Astrocyte (in vitro differentiated cells and primary cell): ENCODE measurements at regions not wholly inside any gene's neighbourhood (a gene's known extent, or its start where the extent isn't known, plus 50 kb on each side); places are given as distances from the start of the nearest gene placed in this dataset.

Experiments used
- DNase-seq: peaks from one replicate; pipeline ENCODE4 v3.0.0-alpha.2; 2010; ENCODE audit warnings: low read depth
- FAIRE-seq: peaks from 2 replicates; lab custom pipeline; 2011; peaks lifted over from hg19 to GRCh38; lab: Jason Lieb, UNC
- H2AFZ ChIP-seq: 2 replicates; pipeline ENCODE4 v1.6.0; 2012; ENCODE audit warnings: low read depth, low read length, inconsistent platforms
- H3K27ac ChIP-seq: 2 replicates; pipeline ENCODE4 v1.5.1; 2011; ENCODE audit warnings: low read depth, low read length, inconsistent platforms
- H3K27me3 ChIP-seq: 2 replicates; pipeline ENCODE4 v1.6.0; 2011; ENCODE audit warnings: low read length, inconsistent platforms; ENCODE audit not compliant: insufficient read depth
- H3K36me3 ChIP-seq: 2 replicates; pipeline ENCODE4 v1.5.1; 2011; ENCODE audit warnings: low read length, inconsistent platforms; ENCODE audit not compliant: insufficient read depth
- H3K4me1 ChIP-seq: 2 replicates; pipeline ENCODE4 v1.5.1; 2011; ENCODE audit warnings: low read length, inconsistent platforms; ENCODE audit not compliant: insufficient read depth
- H3K4me2 ChIP-seq: 2 replicates; pipeline ENCODE4 v1.6.0; 2012; ENCODE audit warnings: low read length, inconsistent platforms
- H3K4me3 ChIP-seq: 2 replicates; pipeline ENCODE4 v1.5.1; 2011; ENCODE audit warnings: low read depth, mild to moderate bottlenecking, low read length, inconsistent platforms; ENCODE audit not compliant: insufficient read depth
- H3K79me2 ChIP-seq: 2 replicates; pipeline ENCODE4 v1.6.0; 2012; ENCODE audit warnings: mild to moderate bottlenecking, low read length, inconsistent platforms; ENCODE audit not compliant: insufficient read depth
- H3K9ac ChIP-seq: 2 replicates; pipeline ENCODE4 v1.6.0; 2012; ENCODE audit warnings: mild to moderate bottlenecking, low read length, inconsistent platforms
- H3K9me3 ChIP-seq: 2 replicates; pipeline ENCODE4 v1.5.1; 2012; ENCODE audit warnings: low read depth, mild to moderate bottlenecking, low read length, inconsistent platforms; ENCODE audit not compliant: insufficient read depth
- H4K20me1 ChIP-seq: 2 replicates; pipeline ENCODE4 v1.6.0; 2012; ENCODE audit warnings: low read length, inconsistent platforms; ENCODE audit not compliant: insufficient read depth
- H3K27ac Mint-ChIP-seq: one replicate; pipeline ENCODE4 v1.8.0; 2021; ENCODE audit warnings: mild to moderate bottlenecking, mixed read lengths; ENCODE audit not compliant: unreplicated experiment
- H3K27me3 Mint-ChIP-seq: one replicate; pipeline ENCODE4 v1.8.0; 2021; ENCODE audit warnings: low read depth, mixed read lengths; ENCODE audit not compliant: unreplicated experiment
- H3K36me3 Mint-ChIP-seq: one replicate; pipeline ENCODE4 v1.8.0; 2021; ENCODE audit warnings: low read depth, mixed read lengths; ENCODE audit not compliant: unreplicated experiment
- H3K4me1 Mint-ChIP-seq: one replicate; pipeline ENCODE4 v1.8.0; 2021; ENCODE audit warnings: low read depth, mixed read lengths; ENCODE audit not compliant: unreplicated experiment
- H3K4me3 Mint-ChIP-seq: one replicate; pipeline ENCODE4 v1.8.0; 2021; ENCODE audit warnings: mild to moderate bottlenecking, moderate library complexity, mixed read lengths; ENCODE audit not compliant: unreplicated experiment
- H3K9me3 Mint-ChIP-seq: one replicate; pipeline ENCODE4 v1.8.0; 2021; ENCODE audit warnings: mild to moderate bottlenecking, mixed read lengths; ENCODE audit not compliant: unreplicated experiment
- EZH2 ChIP-seq: IDR thresholded peaks from 2 replicates; pipeline ENCODE4 v1.6.1; 2012; ENCODE audit warnings: mild to moderate bottlenecking, low read length, inconsistent platforms; ENCODE audit not compliant: insufficient read depth
- TF ChIP-seq, protein P1 (sequence below): IDR thresholded peaks from 2 replicates; pipeline ENCODE4 v1.5.1; 2011; ENCODE audit warnings: low read depth, mild to moderate bottlenecking, inconsistent platforms, low read length, moderate library complexity; ENCODE audit not compliant: insufficient read depth

DNA sequence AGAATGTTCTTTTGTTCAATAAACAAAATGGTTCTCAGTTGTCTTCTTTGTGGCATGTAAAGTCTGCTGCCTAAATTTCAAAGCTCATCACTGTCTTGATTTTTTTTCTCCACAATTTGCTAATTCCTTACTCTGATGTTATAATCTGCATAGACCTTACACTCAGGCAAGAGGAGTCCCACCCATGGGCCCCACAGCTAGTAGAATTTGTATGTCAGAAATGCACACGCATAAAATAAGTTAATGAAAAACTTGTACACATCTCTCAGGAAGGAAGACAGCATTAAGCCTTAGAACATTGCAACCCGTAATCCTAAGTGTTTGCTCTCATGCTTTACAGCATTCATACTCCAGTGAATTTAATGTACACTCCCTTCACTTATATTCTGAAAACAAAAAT is 280.8 kb downstream of the ATXN7L3B start:
- Mint-ChIP-seq H3K4me3 (no peak overlapping the region), H3K27me3 (no peaks in the 10 kb centered on the region)
- H3K4me2 ChIP-seq: no peak overlapping the region

DNA sequence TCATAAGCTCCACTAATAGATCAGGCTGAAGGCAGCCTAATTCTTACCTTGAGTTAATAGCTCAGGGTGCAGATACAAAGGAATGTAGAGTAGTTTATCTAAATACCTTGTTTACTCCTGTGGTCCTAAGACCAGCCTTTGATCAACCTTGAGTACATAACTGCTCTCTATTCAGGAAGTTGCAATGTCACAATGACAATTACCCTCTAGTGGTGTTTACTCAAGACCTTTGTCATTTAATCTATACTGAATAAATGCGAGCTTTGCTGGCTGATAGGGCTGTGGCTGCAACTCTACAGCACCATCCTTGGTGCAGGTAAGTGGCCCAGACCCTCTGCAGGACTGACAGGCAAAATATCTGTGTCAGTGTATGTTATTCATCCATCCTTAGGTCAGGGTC is 282.7 kb downstream of the ATXN7L3B start:
- no peak overlapping the region for H3K27ac Mint-ChIP-seq
- no peak for FAIRE-seq

More for the DNA sequence above, 280.8 kb downstream of the ATXN7L3B start:
- Histone ChIP-seq H3K27ac (no peak overlapping the region), H2AFZ (no peak overlapping the region), H3K27me3 (no peaks in the 10 kb centered on the region), H3K4me1 (no peaks in the 10 kb centered on the region), H3K9ac (no peak overlapping the region), H4K20me1 (no peaks in the 10 kb centered on the region), H3K4me3 (no peak overlapping the region), H3K79me2 (no peaks in the 10 kb centered on the region), H3K36me3 (no peaks in the 10 kb centered on the region), H3K9me3 (no peaks in the 10 kb centered on the region)
- DNase-seq: no peak
- TF ChIP-seq, protein P1, sequence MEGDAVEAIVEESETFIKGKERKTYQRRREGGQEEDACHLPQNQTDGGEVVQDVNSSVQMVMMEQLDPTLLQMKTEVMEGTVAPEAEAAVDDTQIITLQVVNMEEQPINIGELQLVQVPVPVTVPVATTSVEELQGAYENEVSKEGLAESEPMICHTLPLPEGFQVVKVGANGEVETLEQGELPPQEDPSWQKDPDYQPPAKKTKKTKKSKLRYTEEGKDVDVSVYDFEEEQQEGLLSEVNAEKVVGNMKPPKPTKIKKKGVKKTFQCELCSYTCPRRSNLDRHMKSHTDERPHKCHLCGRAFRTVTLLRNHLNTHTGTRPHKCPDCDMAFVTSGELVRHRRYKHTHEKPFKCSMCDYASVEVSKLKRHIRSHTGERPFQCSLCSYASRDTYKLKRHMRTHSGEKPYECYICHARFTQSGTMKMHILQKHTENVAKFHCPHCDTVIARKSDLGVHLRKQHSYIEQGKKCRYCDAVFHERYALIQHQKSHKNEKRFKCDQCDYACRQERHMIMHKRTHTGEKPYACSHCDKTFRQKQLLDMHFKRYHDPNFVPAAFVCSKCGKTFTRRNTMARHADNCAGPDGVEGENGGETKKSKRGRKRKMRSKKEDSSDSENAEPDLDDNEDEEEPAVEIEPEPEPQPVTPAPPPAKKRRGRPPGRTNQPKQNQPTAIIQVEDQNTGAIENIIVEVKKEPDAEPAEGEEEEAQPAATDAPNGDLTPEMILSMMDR: no peak
- no peak for TF ChIP-seq EZH2
- H3K27ac Mint-ChIP-seq: no peak overlapping the region
- no peaks in the 10 kb centered on the region for H3K36me3 Mint-ChIP-seq
- peaks cover 4% of the 10 kb centered on the region for H3K9me3 Mint-ChIP-seq
- no peaks in the 10 kb centered on the region for H3K4me1 Mint-ChIP-seq
- no peak for FAIRE-seq

DNA sequence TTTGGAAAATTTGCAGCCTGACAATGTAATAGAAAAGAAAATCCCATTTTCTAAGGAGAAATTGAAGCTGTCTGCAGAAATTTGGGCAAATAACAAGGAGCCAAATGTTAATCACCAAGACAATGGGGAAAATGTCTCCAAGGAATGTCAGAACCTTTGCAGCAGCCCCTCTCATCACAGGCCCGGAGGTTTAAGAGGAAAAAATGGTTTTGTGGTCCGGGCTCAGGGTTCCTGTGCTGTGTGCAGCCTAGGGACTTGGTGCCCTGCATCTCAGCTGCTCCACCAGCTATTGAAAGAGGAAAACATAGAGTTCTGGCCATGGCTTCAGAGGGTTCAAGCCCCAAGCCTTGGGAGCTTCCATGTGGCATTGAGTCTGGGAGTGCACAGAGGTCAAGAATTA is 298.9 kb downstream of the ATXN7L3B start:
- no peaks in the 10 kb centered on the region for H3K79me2 ChIP-seq
- no peak overlapping the region for H3K4me3 ChIP-seq
- no peak overlapping the region for H2AFZ ChIP-seq
- H3K9me3 ChIP-seq: peaks cover 5% of the 10 kb centered on the region
- no peaks in the 10 kb centered on the region for H3K27me3 Mint-ChIP-seq
- DNase-seq: no peak
- no peak overlapping the region for H3K4me3 Mint-ChIP-seq
- TF ChIP-seq, protein P1: no peak
- no peak for TF ChIP-seq EZH2
- no peaks in the 10 kb centered on the region for H4K20me1 ChIP-seq
- no peak overlapping the region for H3K27ac Mint-ChIP-seq
- no peaks in the 10 kb centered on the region for H3K36me3 Mint-ChIP-seq
- FAIRE-seq: no peak
- no peaks in the 10 kb centered on the region for H3K4me1 ChIP-seq
- H3K4me1 Mint-ChIP-seq: no peaks in the 10 kb centered on the region
- H3K27me3 ChIP-seq: no peaks in the 10 kb centered on the region
- no peak overlapping the region for H3K27ac ChIP-seq
- H3K36me3 ChIP-seq: no peaks in the 10 kb centered on the region
- no peak overlapping the region for H3K4me2 ChIP-seq
- peaks cover 4% of the 10 kb centered on the region for H3K9me3 Mint-ChIP-seq
- H3K9ac ChIP-seq: no peak overlapping the region

More for the DNA sequence above, 282.7 kb downstream of the ATXN7L3B start:
- Histone ChIP-seq H3K9me3 (no peaks in the 10 kb centered on the region), H3K79me2 (no peaks in the 10 kb centered on the region), H3K27ac (no peak overlapping the region), H3K4me1 (no peaks in the 10 kb centered on the region), H3K36me3 (no peaks in the 10 kb centered on the region), H3K27me3 (no peaks in the 10 kb centered on the region), H3K9ac (no peak overlapping the region), H4K20me1 (no peaks in the 10 kb centered on the region), H2AFZ (no peak overlapping the region), H3K4me3 (no peak overlapping the region), H3K4me2 (no peak overlapping the region)
- Mint-ChIP-seq H3K9me3 (no peaks in the 10 kb centered on the region), H3K4me3 (no peak overlapping the region), H3K4me1 (no peaks in the 10 kb centered on the region), H3K36me3 (no peaks in the 10 kb centered on the region), H3K27me3 (no peaks in the 10 kb centered on the region)
- no peak for DNase-seq
- TF ChIP-seq, protein P1: no peak
- no peak for TF ChIP-seq EZH2
